ENCODE measurements at regions not wholly inside any gene's neighbourhood (a gene's known extent, or its start where the extent isn't known, plus 50 kb on each side); places are given as distances from the start of the nearest gene placed in this dataset.

DNA sequence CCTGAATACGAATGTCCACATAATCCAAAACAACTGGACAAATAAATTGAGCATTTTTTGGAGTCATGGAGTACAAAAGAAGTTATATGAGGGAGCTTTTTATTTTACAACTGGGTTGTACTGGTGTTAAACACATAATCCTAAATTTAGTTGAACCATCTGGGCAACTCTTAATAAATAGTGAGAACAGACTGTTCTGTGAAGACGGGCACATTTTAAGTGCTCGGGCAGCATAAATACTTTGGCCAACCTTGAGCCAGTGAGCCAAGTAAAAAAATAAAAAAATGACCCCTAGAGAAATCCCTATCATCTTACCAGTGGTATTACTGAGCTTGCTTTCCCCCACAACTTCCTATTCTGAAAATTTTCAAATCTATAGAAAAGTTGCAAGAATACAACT lies 50.9 kb upstream of the PSME4 start:
- Histone ChIP-seq H3K9me3 (ENCODE audit: control insufficient read depth in 1 of 2, insufficient read depth in 1 of 2, low read depth in 1 of 2, low read length in 2 of 2) (peaks cover 0 to 7% of the 10 kb centered on the region in 2 experiments; a peak in 1 of 4 replicates), H3K36me3 (ENCODE audit: control insufficient read depth in 1 of 2, insufficient read depth in 2 of 2, low read length in 2 of 2) (no peaks in the 10 kb centered on the region), H3K27ac (ENCODE audit: low read depth, low read length) (no peak overlapping the region), H2AFZ (ENCODE audit: low read depth, low read length, poor library complexity, severe bottlenecking) (no peak overlapping the region), H3K4me1 (ENCODE audit: control insufficient read depth in 1 of 2, insufficient read depth in 2 of 2, low read length in 2 of 2) (no peaks in the 10 kb centered on the region), H3K27me3 (ENCODE audit: insufficient read depth, low read length) (no peaks in the 10 kb centered on the region), H3K9me2 (ENCODE audit: insufficient read depth) (no peaks in the 10 kb centered on the region), H3K4me3 (replicated peaks in 1 of 2; ENCODE audit: low read depth in 1 of 2, low read length in 2 of 2) (no peak overlapping the region), H3K9ac (ENCODE audit: low read length) (no peak overlapping the region), H3K4me2 (ENCODE audit: low read length) (no peak overlapping the region), H3K79me2 (ENCODE audit: insufficient read depth, low read length) (no peaks in the 10 kb centered on the region), H4K20me1 (ENCODE audit: insufficient read depth) (no peaks in the 10 kb centered on the region)
- no peak for TF ChIP-seq JUND (IDR thresholded peaks at IDR 0.05)
- TF ChIP-seq, protein P1, sequence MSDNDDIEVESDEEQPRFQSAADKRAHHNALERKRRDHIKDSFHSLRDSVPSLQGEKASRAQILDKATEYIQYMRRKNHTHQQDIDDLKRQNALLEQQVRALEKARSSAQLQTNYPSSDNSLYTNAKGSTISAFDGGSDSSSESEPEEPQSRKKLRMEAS (IDR thresholded peaks at IDR 0.05), result no peak
- TF ChIP-seq, protein P2, sequence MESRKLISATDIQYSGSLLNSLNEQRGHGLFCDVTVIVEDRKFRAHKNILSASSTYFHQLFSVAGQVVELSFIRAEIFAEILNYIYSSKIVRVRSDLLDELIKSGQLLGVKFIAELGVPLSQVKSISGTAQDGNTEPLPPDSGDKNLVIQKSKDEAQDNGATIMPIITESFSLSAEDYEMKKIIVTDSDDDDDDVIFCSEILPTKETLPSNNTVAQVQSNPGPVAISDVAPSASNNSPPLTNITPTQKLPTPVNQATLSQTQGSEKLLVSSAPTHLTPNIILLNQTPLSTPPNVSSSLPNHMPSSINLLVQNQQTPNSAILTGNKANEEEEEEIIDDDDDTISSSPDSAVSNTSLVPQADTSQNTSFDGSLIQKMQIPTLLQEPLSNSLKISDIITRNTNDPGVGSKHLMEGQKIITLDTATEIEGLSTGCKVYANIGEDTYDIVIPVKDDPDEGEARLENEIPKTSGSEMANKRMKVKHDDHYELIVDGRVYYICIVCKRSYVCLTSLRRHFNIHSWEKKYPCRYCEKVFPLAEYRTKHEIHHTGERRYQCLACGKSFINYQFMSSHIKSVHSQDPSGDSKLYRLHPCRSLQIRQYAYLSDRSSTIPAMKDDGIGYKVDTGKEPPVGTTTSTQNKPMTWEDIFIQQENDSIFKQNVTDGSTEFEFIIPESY (IDR thresholded peaks at IDR 0.05; ENCODE audit: extremely low read depth, insufficient replicate concordance, low read length), result no peak
- no peak for TF ChIP-seq ZFX (IDR thresholded peaks at IDR 0.05)
- TF ChIP-seq TCF7L2 (IDR thresholded peaks at IDR 0.05; ENCODE audit: borderline replicate concordance, extremely low read depth, insufficient read depth, insufficient read length), result no peak
- TF ChIP-seq CEBPB (IDR thresholded peaks at IDR 0.05; ENCODE audit: low read depth), result no peak
- TF ChIP-seq EZH2 (IDR thresholded peaks at IDR 0.05), result no peak
- intact Hi-C loops (cut with micrococcal nuclease), result no loop called here
- ChIA-PET POLR2A (no interaction called here), CTCF (no interaction called here), RAD21 (ENCODE audit: low non-redundant PET in 1 of 2, low total read pairs in 2 of 2, uncharacterized antibody in 2 of 2, unreplicated experiment in 2 of 2) (no interaction called here)
- no peak for ATAC-seq
- DNase-seq (ENCODE audit: low read depth, low spot score), result no peak
- BruUV-seq (replicated peaks), result no TSS peak

DNA sequence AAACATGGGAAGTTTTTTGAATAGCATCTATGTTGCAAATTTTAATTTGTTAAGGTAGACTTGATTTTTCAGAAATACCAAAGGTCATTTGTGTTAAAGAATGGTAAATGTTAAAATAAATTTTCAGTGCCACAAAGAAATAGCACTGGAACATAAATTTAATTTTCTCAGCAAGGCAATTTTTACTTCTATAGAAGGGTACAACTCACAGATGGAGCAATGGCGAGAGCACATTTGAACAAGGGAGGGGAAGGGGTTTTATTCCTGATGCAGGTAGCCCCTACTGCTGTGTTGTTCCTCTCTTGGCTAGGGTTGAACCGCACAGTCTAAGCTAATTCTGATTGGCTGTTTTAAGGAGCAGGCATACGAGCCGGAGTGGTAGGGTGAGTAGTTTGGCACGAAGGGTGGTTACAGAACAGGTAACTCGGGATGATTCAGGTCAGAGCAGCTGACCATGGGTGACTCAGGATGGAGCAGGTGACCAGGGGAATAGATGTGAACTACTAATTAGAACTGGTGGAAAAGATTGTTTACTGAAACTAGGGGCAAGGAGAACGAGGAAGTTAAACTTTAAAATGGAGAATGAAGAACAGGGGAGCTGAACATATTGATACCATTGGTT lies 50.1 kb upstream of the PSME4 start:
- no peak overlapping the region for H3K27ac ChIP-seq (ENCODE audit: low read depth, low read length)
- H3K4me2 ChIP-seq (ENCODE audit: low read length), result no peak overlapping the region
- RAD21 ChIA-PET (ENCODE audit: low non-redundant PET in 1 of 2, low total read pairs in 2 of 2, uncharacterized antibody in 2 of 2, unreplicated experiment in 2 of 2), result no interaction called here
- no peak overlapping the region for H3K9ac ChIP-seq (ENCODE audit: low read length)
- H3K4me3 ChIP-seq (replicated peaks in 1 of 2; ENCODE audit: low read depth in 1 of 2, low read length in 2 of 2), result no peak overlapping the region
- no peaks in the 10 kb centered on the region for H4K20me1 ChIP-seq (ENCODE audit: insufficient read depth)
- no TSS peak for BruUV-seq (replicated peaks)
- H3K9me2 ChIP-seq (ENCODE audit: insufficient read depth), result no peaks in the 10 kb centered on the region
- CTCF ChIA-PET, result no interaction called here
- H2AFZ ChIP-seq (ENCODE audit: low read depth, low read length, poor library complexity, severe bottlenecking), result no peak overlapping the region
- H3K27me3 ChIP-seq (ENCODE audit: insufficient read depth, low read length), result no peaks in the 10 kb centered on the region
- TF ChIP-seq CBX3 (IDR thresholded peaks at IDR 0.05; ENCODE audit: low read depth), result no peak
- TF ChIP-seq, protein P3, sequence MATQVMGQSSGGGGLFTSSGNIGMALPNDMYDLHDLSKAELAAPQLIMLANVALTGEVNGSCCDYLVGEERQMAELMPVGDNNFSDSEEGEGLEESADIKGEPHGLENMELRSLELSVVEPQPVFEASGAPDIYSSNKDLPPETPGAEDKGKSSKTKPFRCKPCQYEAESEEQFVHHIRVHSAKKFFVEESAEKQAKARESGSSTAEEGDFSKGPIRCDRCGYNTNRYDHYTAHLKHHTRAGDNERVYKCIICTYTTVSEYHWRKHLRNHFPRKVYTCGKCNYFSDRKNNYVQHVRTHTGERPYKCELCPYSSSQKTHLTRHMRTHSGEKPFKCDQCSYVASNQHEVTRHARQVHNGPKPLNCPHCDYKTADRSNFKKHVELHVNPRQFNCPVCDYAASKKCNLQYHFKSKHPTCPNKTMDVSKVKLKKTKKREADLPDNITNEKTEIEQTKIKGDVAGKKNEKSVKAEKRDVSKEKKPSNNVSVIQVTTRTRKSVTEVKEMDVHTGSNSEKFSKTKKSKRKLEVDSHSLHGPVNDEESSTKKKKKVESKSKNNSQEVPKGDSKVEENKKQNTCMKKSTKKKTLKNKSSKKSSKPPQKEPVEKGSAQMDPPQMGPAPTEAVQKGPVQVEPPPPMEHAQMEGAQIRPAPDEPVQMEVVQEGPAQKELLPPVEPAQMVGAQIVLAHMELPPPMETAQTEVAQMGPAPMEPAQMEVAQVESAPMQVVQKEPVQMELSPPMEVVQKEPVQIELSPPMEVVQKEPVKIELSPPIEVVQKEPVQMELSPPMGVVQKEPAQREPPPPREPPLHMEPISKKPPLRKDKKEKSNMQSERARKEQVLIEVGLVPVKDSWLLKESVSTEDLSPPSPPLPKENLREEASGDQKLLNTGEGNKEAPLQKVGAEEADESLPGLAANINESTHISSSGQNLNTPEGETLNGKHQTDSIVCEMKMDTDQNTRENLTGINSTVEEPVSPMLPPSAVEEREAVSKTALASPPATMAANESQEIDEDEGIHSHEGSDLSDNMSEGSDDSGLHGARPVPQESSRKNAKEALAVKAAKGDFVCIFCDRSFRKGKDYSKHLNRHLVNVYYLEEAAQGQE (IDR thresholded peaks at IDR 0.05; ENCODE audit: low read depth), result no peak
- TF ChIP-seq EZH2 (IDR thresholded peaks at IDR 0.05), result no peak
- TF ChIP-seq JUND (IDR thresholded peaks at IDR 0.05), result no peak
- no peak for TF ChIP-seq TCF7L2 (IDR thresholded peaks at IDR 0.05; ENCODE audit: borderline replicate concordance, extremely low read depth, insufficient read depth, insufficient read length)
- intact Hi-C loops (cut with micrococcal nuclease), result no loop called here
- no peaks in the 10 kb centered on the region for H3K79me2 ChIP-seq (ENCODE audit: insufficient read depth, low read length)
- no peak for DNase-seq (ENCODE audit: low read depth, low spot score)
- peaks cover 0 to 7% of the 10 kb centered on the region in 2 experiments; a peak in 1 of 4 replicates for H3K9me3 ChIP-seq (ENCODE audit: control insufficient read depth in 1 of 2, insufficient read depth in 1 of 2, low read depth in 1 of 2, low read length in 2 of 2)
- peaks cover 0 to 2% of the 10 kb centered on the region in 2 experiments; a peak in 1 of 4 replicates for H3K4me1 ChIP-seq (ENCODE audit: control insufficient read depth in 1 of 2, insufficient read depth in 2 of 2, low read length in 2 of 2)
- no peaks in the 10 kb centered on the region for H3K36me3 ChIP-seq (ENCODE audit: control insufficient read depth in 1 of 2, insufficient read depth in 2 of 2, low read length in 2 of 2)
- POLR2A ChIA-PET, result no interaction called here
- ATAC-seq, result no peak
